Body of pancreas (tissue), 4 donors: ENCODE measurements at regions not wholly inside any gene's neighbourhood (a gene's known extent, or its start where the extent isn't known, plus 50 kb on each side); places are given as distances from the start of the nearest gene placed in this dataset.

ENCODE experiments used
- POLR2A ChIP-seq, 3 donors: fragments of 450-650 bp; IDR thresholded peaks; one replicate each; pipeline ENCODE4 v1.6.1; 2016; ENCODE audit warnings: antibody characterized with exemption in 3 of 3, mild to moderate bottlenecking in 2 of 3
- TF ChIP-seq, protein P1 (sequence below), 7 experiments: fragments of 450-650 bp in 4 of 7; fragments of 200-600 bp in 3 of 7; sonication (generic) in 3 of 7; IDR thresholded peaks; one replicate each; pipeline ENCODE4 v1.5.1; 2016 to 2019; ENCODE audit warnings: antibody characterized with exemption in 7 of 7

- TF ChIP-seq, protein P1, sequence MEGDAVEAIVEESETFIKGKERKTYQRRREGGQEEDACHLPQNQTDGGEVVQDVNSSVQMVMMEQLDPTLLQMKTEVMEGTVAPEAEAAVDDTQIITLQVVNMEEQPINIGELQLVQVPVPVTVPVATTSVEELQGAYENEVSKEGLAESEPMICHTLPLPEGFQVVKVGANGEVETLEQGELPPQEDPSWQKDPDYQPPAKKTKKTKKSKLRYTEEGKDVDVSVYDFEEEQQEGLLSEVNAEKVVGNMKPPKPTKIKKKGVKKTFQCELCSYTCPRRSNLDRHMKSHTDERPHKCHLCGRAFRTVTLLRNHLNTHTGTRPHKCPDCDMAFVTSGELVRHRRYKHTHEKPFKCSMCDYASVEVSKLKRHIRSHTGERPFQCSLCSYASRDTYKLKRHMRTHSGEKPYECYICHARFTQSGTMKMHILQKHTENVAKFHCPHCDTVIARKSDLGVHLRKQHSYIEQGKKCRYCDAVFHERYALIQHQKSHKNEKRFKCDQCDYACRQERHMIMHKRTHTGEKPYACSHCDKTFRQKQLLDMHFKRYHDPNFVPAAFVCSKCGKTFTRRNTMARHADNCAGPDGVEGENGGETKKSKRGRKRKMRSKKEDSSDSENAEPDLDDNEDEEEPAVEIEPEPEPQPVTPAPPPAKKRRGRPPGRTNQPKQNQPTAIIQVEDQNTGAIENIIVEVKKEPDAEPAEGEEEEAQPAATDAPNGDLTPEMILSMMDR (IDR thresholded peaks at IDR 0.05): no peak
- no peak for TF ChIP-seq POLR2A (IDR thresholded peaks at IDR 0.05)
Observed at GRCh38 chrY:19006234-19006633, 232.7 kb upstream of the HSFY2 start.
